Prostate gland (tissue), 2 donors: ENCODE measurements at regions not wholly inside any gene's neighbourhood (a gene's known extent, or its start where the extent isn't known, plus 50 kb on each side); places are given as distances from the start of the nearest gene placed in this dataset.

ENCODE experiments used
- CTCF ChIP-seq, 4 experiments: fragments of 200-600 bp in 2 of 4; fragments of 450-650 bp in 2 of 4; sonication (generic) in 2 of 4; IDR thresholded peaks; 1 replicate in 3 of 4; 2 replicates in 1 of 4; pipeline ENCODE4 v1.5.1; 2016 to 2019; ENCODE audit warnings: antibody characterized with exemption in 4 of 4, mild to moderate bottlenecking in 2 of 4, moderate library complexity in 2 of 4
- POLR2A ChIP-seq: fragments of 450-650 bp; IDR thresholded peaks from one replicate; pipeline ENCODE4 v1.6.1; 2016; ENCODE audit warnings: antibody characterized with exemption, mild to moderate bottlenecking
- POLR2AphosphoS5 ChIP-seq: sonication (generic); formaldehyde crosslinking; IDR thresholded peaks from one replicate; pipeline ENCODE4 v1.6.1; 2017; ENCODE audit warnings: antibody characterized with exemption

DNA sequence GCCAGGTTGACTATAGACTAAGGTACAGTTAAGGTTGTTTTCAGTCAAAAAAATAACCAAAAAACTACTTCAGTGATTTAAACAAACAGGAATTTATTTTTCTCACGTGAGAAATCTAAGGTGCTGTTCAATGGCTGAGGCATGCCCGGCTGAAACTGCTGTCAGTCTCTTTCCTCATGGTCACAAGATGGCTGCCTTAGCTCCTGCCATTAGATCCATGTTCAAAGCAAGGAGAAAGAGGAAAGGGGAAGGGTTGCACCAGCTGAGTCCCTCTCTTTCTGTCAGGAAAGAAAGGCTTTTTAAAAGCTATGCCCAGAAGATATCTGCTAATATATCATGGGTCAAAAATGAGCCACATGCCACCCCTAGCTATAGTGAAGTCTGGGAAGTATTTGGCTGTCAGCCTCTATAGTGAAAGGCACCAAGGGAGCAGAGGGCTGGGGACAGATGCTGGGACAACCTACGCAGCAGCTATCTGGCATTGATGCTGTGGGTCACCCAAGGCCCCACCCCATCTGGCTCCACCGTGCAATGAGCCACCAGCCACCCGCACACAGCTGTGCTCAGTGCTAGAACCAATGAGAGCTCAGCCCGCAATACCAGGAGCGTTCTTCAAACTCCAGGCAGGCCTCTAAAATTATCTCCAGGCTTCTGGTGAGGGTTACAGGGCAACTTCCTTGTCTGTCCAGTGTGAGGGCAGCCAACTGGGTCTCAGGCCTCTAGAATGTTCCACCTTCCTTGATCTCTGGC, 64.7 kb upstream of the GATA2 start:
- TF ChIP-seq CTCF (IDR thresholded peaks at IDR 0.05), result no peak
- TF ChIP-seq POLR2AphosphoS5, result no peak
- TF ChIP-seq POLR2A, result no peak
